Midbrain (tissue), 1 donor: ENCODE measurements at regions not wholly inside any gene's neighbourhood (a gene's known extent, or its start where the extent isn't known, plus 50 kb on each side); places are given as distances from the start of the nearest gene placed in this dataset.

Experiments used
- DNase-seq: peaks from one replicate; lab custom pipeline; 2025; lab: John Stamatoyannopoulos, UW

- no peak for DNase-seq
Measured at GRCh38 chr22:26894362-26894761, 237.0 kb downstream of the MIAT start.

- DNase-seq = no peak
Measured at GRCh38 chr22:26894766-26895485, 237.5 kb downstream of the MIAT start.

DNA sequence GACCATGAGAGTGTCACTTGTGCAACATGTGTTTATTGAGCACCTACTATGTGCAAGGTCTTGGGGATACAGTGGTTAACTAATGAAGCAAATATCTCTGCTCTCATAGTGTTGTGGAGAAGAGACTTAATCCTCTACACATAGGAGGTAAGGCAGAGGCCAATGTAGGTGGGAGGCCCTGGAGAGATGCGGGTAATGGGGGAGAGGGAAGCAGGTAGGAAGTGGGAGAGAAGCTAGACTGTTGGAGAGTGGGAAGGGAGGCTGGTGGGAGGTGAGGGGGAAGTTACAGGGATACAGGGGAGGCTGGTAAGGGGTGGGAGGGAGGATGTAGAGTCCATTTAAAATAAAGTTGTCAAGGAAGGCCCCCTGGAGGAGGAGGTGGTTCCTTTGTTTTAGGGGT lies 240.0 kb downstream of the MIAT start:
- DNase-seq = no peak

DNA sequence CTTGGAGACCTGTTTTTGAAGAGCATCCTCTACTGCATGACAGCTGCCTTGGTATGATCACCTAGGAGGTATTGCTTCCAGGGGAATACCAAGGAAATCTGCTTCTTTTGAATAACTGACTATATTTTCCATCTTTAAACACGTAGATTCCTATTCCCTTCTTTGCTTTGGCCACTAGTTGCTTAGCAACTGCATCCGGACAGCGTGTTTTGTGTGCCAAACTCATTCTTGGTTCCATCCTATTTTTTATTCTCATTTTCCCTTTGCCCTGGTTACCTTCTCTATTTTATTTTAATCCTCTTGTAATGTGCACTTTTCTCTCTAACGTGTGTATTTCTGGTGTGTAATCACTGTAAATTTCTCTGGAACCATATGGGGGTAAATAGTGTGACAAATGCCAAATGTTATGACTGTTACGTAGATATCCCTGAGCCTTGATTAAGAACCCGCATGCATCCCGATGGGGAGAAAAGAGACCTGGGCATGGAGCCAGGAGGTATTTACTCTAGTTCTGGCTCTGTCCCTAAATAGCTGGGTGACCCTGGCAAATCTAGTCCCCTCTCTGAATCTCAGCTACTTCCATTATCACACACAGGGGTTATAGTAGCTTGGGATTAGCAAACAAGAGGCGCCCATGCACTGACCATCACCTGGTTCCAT lies 241.7 kb downstream of the MIAT start:
- no peak for DNase-seq

DNA sequence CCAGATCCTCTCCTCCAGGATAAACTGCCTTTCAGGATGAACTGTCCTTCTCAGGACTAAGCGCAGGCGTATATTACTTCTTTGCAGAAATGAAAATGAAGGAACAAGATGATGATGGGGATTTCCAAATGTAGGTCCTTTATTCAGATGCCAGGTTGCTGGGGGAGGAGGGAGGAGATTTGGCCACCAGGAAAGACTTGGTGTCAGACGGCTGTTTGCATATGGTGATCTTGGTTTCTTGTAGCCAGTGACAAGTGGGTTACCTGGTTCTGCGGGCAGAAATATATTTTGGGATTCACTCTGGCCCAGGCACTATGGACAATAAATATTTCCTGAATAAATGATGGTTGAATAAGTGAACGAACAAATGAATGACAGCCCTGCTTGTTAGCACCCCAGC lies 243.4 kb downstream of the MIAT start:
- DNase-seq = no peak

- DNase-seq = no peak
Measured at GRCh38 chr22:26901198-26901816, 243.9 kb downstream of the MIAT start.

DNA sequence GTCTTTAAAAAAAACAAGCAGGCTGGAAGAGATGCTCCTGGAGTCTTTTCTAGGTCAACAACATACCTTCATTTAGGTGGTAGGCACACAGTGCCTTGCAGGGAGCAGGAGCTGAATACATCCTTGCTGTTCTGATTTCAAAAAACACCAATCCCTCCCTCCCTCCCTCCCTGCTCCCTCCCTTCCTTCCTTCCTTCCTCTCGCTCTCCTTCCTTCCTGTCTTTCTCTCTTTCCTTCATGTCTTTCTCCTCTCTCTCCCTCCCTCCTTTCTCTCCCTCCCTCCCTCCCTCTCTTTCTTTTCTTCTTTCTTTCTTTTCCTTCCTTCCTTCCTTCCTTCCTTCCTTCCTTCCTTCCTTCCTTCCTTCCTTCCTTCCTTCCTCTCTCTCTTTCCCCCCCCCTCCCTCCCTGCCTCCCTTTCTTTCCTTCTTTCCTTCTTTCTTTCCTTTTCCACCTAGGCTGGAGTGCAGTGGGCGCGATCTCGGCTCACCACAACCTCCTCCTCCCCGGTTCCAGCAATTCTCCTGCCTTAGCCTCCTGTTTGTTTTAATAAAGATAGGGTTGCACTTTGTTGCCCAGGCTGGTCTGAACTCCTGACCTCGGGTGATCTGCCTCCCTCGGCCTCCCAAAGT lies 245.1 kb downstream of the MIAT start:
- no peak for DNase-seq

DNA sequence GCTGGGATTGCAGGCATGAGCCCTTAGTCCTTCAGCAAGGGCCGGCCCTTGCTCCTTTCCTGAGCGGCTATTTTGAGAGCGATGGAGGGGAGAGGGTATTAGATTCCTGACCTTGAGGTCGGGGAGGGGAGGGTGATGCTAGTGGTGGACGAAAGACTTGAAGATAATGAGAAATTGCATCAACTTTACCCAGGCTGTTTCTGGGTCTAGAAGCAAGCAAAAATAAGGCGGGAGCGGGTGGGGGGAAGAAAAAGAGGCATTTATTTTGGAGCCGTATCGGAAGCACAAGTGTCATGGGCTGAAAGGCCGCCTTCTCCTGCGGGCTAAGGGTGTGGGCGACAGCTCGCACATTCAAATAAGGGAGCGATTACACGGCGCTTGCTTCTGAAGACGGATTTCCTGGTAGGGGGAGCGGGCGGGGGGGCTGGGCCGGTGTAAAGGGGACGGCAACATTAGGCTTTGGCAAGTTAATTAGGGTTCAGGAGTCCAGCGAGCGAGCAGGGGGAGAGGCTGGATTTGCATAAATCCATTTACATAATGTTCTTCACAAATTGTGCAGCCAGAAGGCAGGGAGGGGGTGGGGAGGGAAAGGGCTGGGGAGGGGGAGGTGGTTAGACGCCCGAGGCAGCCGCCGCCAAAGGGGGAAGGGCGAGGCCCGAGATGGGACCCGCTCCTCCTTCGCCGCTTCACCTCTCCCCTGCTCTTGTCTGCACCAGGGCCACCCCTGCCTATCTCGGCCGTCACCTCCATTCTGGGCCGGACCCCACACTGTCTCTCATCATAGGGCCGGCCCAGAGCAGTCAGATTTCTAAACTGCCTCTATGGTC lies 245.9 kb downstream of the MIAT start:
- no peak for DNase-seq

GRCh38 chr22:26904483-26904882 lies 247.1 kb downstream of the MIAT start:
- no peak for DNase-seq

DNA sequence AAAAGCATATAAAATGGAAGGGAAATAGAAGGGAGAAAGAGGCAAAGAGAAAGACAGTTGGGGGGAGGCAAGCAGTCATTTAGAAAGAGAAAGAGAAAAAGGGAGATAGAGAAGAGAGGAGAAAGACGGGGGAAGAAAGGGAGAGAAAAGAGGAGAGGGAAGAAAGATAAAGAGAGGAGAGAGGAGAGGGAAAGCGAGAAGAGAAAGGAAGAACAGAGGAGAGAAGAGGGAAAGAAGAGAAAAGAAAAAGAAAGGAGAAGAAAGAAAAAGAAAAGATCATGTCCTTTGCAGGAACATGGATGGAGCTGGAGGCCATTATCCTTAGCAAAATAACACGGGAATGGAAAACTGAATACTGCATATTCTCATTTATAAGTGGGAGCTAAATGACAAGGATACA lies 247.7 kb downstream of the MIAT start:
- DNase-seq = no peak

GRCh38 chr22:26905640-26906039 lies 248.3 kb downstream of the MIAT start:
- no peak for DNase-seq

- DNase-seq = no peak
Measured at GRCh38 chr22:26906464-26906863, 249.1 kb downstream of the MIAT start.

- no peak for DNase-seq
Measured at GRCh38 chr22:26907366-26907765, 250.0 kb downstream of the MIAT start.

DNA sequence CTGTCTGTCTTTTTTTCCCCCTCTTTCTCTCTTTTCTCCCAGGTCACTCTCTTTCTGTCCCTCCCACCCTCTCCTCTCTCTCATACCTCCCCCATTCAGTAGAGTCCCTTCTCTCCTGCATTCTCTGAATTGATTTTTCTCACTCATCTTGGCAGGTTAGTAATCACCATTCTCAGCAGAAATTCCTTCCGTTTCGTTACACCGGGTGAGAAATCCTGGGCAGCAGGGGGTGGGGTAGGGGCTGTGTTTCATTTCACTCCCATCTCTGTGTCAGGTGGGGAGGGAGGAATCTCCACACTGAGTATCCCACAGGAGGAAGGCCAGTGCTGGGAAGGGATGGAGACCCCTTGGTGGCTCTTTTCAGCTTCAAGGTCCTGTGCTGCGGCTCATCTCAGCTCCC lies 253.5 kb downstream of the MIAT start:
- DNase-seq = no peak

- no peak for DNase-seq
Measured at GRCh38 chr22:26912655-26913345, 255.4 kb downstream of the MIAT start.

GRCh38 chr22:26914519-26915185 lies 257.3 kb downstream of the MIAT start:
- DNase-seq = no peak

GRCh38 chr22:26916236-26916635 lies 258.8 kb downstream of the MIAT start:
- DNase-seq = no peak

DNA sequence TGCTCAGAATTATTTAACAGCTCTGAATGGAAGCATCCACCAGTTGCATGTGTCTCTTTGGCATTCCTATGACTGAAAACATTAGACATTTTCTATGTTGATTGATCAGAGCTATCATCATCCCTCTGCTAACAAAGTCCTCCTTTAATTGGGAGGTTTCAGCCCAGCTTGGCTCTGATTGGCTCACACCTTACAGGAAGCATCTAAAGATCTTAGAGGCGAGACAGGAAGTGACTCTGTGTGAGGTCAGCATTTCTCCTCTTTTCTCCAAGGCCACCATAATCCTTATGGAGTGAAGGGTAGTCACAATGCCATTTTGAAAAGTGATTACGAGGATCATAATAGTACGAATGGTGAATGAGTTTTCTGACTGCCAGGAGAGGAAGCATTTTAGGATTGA lies 260.8 kb downstream of the MIAT start:
- DNase-seq = no peak

GRCh38 chr22:26921726-26922125 lies 264.3 kb downstream of the MIAT start:
- DNase-seq = no peak

DNA sequence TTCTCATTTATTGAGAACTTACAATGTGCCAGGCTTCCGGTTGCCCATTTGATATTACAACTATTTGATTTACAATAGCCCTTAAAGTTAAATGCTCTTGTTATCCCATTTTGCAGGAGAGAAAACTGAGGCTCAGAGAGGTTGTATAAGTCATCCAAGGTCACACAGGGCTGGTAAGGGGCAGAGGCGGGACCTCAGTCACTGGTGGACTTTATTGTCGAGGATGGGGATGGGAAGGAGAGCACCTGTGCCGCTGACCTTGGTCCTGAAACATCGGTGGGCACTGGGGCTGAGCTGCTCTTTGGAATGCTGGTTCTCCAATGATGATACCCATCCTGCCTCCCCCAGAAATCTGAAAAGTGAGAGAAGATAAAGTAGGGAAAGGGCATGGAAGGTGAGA lies 265.4 kb downstream of the MIAT start:
- no peak for DNase-seq

- DNase-seq = no peak
Measured at GRCh38 chr22:26923531-26923930, 266.1 kb downstream of the MIAT start.
